HEK293 (cell line): ENCODE measurements at regions not wholly inside any gene's neighbourhood (a gene's known extent, or its start where the extent isn't known, plus 50 kb on each side); places are given as distances from the start of the nearest gene placed in this dataset.

Experiments used
- CTCF ChIA-PET: fragments of 350-600 bp; formaldehyde crosslinking; extraction: SDS; loops from one replicate; lab custom pipeline; 2021; ENCODE audit warnings: antibody characterized with exemption; lab: Yijun Ruan, JAX
- POLR2A ChIA-PET: fragments of 300-600 bp; formaldehyde crosslinking; extraction: SDS; loops from one replicate; lab custom pipeline; 2020; ENCODE audit warnings: antibody characterized with exemption, inconsistent platforms; lab: Yijun Ruan, JAX
- H3K27ac ChIP-seq: fragments of 200-500 bp; sonication (Bioruptor generic); 2 replicates; pipeline ENCODE4 v1.5.1; 2014; ENCODE audit warnings: low read depth, low read length, control low read depth, inconsistent platforms; ENCODE audit errors: extremely low read depth
- H3K36me3 ChIP-seq, 2 experiments: fragments of 200-500 bp in 1 of 2; sonication (Bioruptor generic) in 1 of 2; 1 replicate in 1 of 2; 2 replicates in 1 of 2; pipeline ENCODE4 v1.5.1; 2014 to 2017; ENCODE audit warnings: inconsistent platforms in 2 of 2, low read length in 2 of 2; ENCODE audit not compliant: control insufficient read depth in 2 of 2, insufficient read depth in 1 of 2
- H3K4me1 ChIP-seq: fragments of 200-500 bp; sonication (Bioruptor generic); 2 replicates; pipeline ENCODE4 v1.5.1; 2014; ENCODE audit warnings: mild to moderate bottlenecking, low read length, inconsistent platforms; ENCODE audit not compliant: control insufficient read depth, insufficient read depth
- H3K4me3 ChIP-seq: 2 replicates; pipeline ENCODE4 v1.5.1; 2011; ENCODE audit warnings: low read depth, mild to moderate bottlenecking, control low read depth, low read length, moderate library complexity
- H3K9me3 ChIP-seq: fragments of 200-500 bp; sonication (Bioruptor generic); 2 replicates; pipeline ENCODE4 v1.5.1; 2014; ENCODE audit warnings: low read depth, low read length, inconsistent platforms; ENCODE audit not compliant: control insufficient read depth, insufficient read depth
- AEBP2 ChIP-seq: fragments of 450-650 bp; formaldehyde crosslinking; IDR thresholded peaks from 2 replicates; pipeline ENCODE4 v1.5.1; 2016; ENCODE audit warnings: missing biosample characterization, missing genetic modification characterization, borderline replicate concordance
- INSM2 ChIP-seq: fragments of 450-650 bp; formaldehyde crosslinking; IDR thresholded peaks from 2 replicates; pipeline ENCODE4 v1.5.1; 2016; ENCODE audit warnings: missing biosample characterization, missing genetic modification characterization
- KLF10 ChIP-seq: fragments of 450-650 bp; IDR thresholded peaks from 2 replicates; pipeline ENCODE4 v1.5.1; 2018; ENCODE audit warnings: missing biosample characterization, mild to moderate bottlenecking, missing genetic modification characterization
- PATZ1 ChIP-seq: fragments of 450-650 bp; formaldehyde crosslinking; IDR thresholded peaks from 2 replicates; pipeline ENCODE4 v1.5.1; 2016; ENCODE audit warnings: missing biosample characterization, missing genetic modification characterization
- ZBTB21 ChIP-seq: fragments of 450-650 bp; formaldehyde crosslinking; IDR thresholded peaks from 2 replicates; pipeline ENCODE4 v1.5.1; 2017; ENCODE audit warnings: missing biosample characterization, missing genetic modification characterization
- ZBTB8A ChIP-seq: fragments of 450-650 bp; formaldehyde crosslinking; IDR thresholded peaks from 2 replicates; pipeline ENCODE4 v1.5.1; 2016; ENCODE audit warnings: missing biosample characterization, missing genetic modification characterization
- ZFP3 ChIP-seq: fragments of 450-650 bp; formaldehyde crosslinking; IDR thresholded peaks from 2 replicates; pipeline ENCODE4 v1.5.1; 2016; ENCODE audit warnings: low read depth, missing biosample characterization, missing genetic modification characterization
- ZFP41 ChIP-seq: fragments of 450-650 bp; formaldehyde crosslinking; IDR thresholded peaks from 2 replicates; pipeline ENCODE4 v1.5.1; 2016; ENCODE audit warnings: missing biosample characterization, missing genetic modification characterization, borderline replicate concordance
- ZFP69B ChIP-seq: fragments of 450-650 bp; formaldehyde crosslinking; IDR thresholded peaks from 2 replicates; pipeline ENCODE4 v1.5.1; 2016; ENCODE audit warnings: missing biosample characterization, missing genetic modification characterization
- ZIC2 ChIP-seq: fragments of 450-650 bp; formaldehyde crosslinking; IDR thresholded peaks from 2 replicates; pipeline ENCODE4 v1.5.1; 2016; ENCODE audit warnings: missing biosample characterization, missing genetic modification characterization
- ZNF140 ChIP-seq: fragments of 450-650 bp; formaldehyde crosslinking; IDR thresholded peaks from 2 replicates; pipeline ENCODE4 v1.5.1; 2016; ENCODE audit warnings: missing biosample characterization, missing genetic modification characterization
- ZNF18 ChIP-seq: fragments of 450-650 bp; formaldehyde crosslinking; IDR thresholded peaks from 2 replicates; pipeline ENCODE4 v1.5.1; 2016; ENCODE audit warnings: missing biosample characterization, missing genetic modification characterization
- ZNF2 ChIP-seq: fragments of 450-650 bp; formaldehyde crosslinking; IDR thresholded peaks from 2 replicates; pipeline ENCODE4 v1.5.1; 2016; ENCODE audit warnings: missing biosample characterization, missing genetic modification characterization
- ZNF223 ChIP-seq: fragments of 450-650 bp; formaldehyde crosslinking; IDR thresholded peaks from 2 replicates; pipeline ENCODE4 v1.5.1; 2016; ENCODE audit warnings: missing biosample characterization, missing genetic modification characterization
- ZNF274 ChIP-seq, 2 experiments: fragments of 200-500 bp in 1 of 2; fragments of 450-650 bp in 1 of 2; sonication (Bioruptor generic) in 1 of 2; formaldehyde crosslinking in 1 of 2; IDR thresholded peaks; 2 replicates each; pipeline versions ENCODE4 v1.5.1 to v1.6.1; 2014 to 2016; ENCODE audit warnings: borderline replicate concordance in 1 of 2, inconsistent platforms in 1 of 2, low read length in 1 of 2, missing biosample characterization in 1 of 2, missing genetic modification characterization in 1 of 2
- ZNF311 ChIP-seq: fragments of 450-650 bp; formaldehyde crosslinking; IDR thresholded peaks from 2 replicates; pipeline ENCODE4 v1.5.1; 2017; ENCODE audit warnings: missing biosample characterization, missing genetic modification characterization, borderline replicate concordance
- ZNF324 ChIP-seq: fragments of 450-650 bp; formaldehyde crosslinking; IDR thresholded peaks from 2 replicates; pipeline ENCODE4 v1.5.1; 2016; ENCODE audit warnings: missing biosample characterization, missing genetic modification characterization
- ZNF341 ChIP-seq: fragments of 450-650 bp; formaldehyde crosslinking; IDR thresholded peaks from 2 replicates; pipeline ENCODE4; 2016; ENCODE audit warnings: low read depth, missing biosample characterization, missing genetic modification characterization
- ZNF354C ChIP-seq: fragments of 450-650 bp; formaldehyde crosslinking; IDR thresholded peaks from 2 replicates; pipeline ENCODE4 v1.5.1; 2016; ENCODE audit warnings: missing biosample characterization, missing genetic modification characterization, low read depth, borderline replicate concordance
- ZNF426 ChIP-seq: fragments of 450-650 bp; formaldehyde crosslinking; IDR thresholded peaks from 2 replicates; pipeline ENCODE4 v1.5.1; 2017; ENCODE audit warnings: missing biosample characterization, missing genetic modification characterization, mild to moderate bottlenecking, inconsistent platforms, moderate library complexity
- ZNF530 ChIP-seq: fragments of 450-650 bp; formaldehyde crosslinking; IDR thresholded peaks from 2 replicates; pipeline ENCODE4 v1.5.1; 2016; ENCODE audit warnings: low read depth, missing biosample characterization, missing genetic modification characterization
- ZNF548 ChIP-seq: fragments of 450-650 bp; formaldehyde crosslinking; IDR thresholded peaks from 2 replicates; pipeline ENCODE4 v1.5.1; 2016; ENCODE audit warnings: missing biosample characterization, missing genetic modification characterization
- ZNF585B ChIP-seq: fragments of 450-650 bp; formaldehyde crosslinking; IDR thresholded peaks from 2 replicates; pipeline ENCODE4 v1.5.1; 2016; ENCODE audit warnings: missing biosample characterization, missing genetic modification characterization
- ZNF596 ChIP-seq: fragments of 450-650 bp; IDR thresholded peaks from 2 replicates; pipeline ENCODE4 v1.5.0; 2018; ENCODE audit warnings: missing biosample characterization, mild to moderate bottlenecking, missing genetic modification characterization, moderate library complexity
- ZNF639 ChIP-seq: fragments of 450-650 bp; formaldehyde crosslinking; IDR thresholded peaks from 2 replicates; pipeline ENCODE4 v1.5.1; 2016; ENCODE audit warnings: missing biosample characterization, missing genetic modification characterization
- ZNF664 ChIP-seq: fragments of 450-650 bp; formaldehyde crosslinking; IDR thresholded peaks from 2 replicates; pipeline ENCODE4 v1.5.1; 2016; ENCODE audit warnings: missing biosample characterization, missing genetic modification characterization
- ZNF670 ChIP-seq: fragments of 450-650 bp; formaldehyde crosslinking; IDR thresholded peaks from 2 replicates; pipeline ENCODE4 v1.5.1; 2016; ENCODE audit warnings: missing biosample characterization, missing genetic modification characterization, low read depth
- ZNF677 ChIP-seq: fragments of 450-650 bp; IDR thresholded peaks from 2 replicates; pipeline ENCODE4 v1.5.0; 2018; ENCODE audit warnings: missing biosample characterization, mild to moderate bottlenecking, missing genetic modification characterization, moderate library complexity
- ZNF837 ChIP-seq: fragments of 450-650 bp; formaldehyde crosslinking; IDR thresholded peaks from 2 replicates; pipeline ENCODE4 v1.5.1; 2016; ENCODE audit warnings: missing biosample characterization, missing genetic modification characterization
- ZNF843 ChIP-seq: fragments of 450-650 bp; formaldehyde crosslinking; IDR thresholded peaks from 2 replicates; pipeline ENCODE4 v1.5.1; 2016; ENCODE audit warnings: missing biosample characterization, missing genetic modification characterization

GRCh38 chr9:74066605-74067004 lies 430.5 kb upstream of the RORB start:
- Histone ChIP-seq H3K9me3 (no peaks in the 10 kb centered on the region), H3K4me3 (no peak overlapping the region), H3K36me3 (no peaks in the 10 kb centered on the region), H3K4me1 (no peaks in the 10 kb centered on the region), H3K27ac (no peak overlapping the region)
- ChIA-PET CTCF (no interaction called here), POLR2A (no interaction called here)
- TF ChIP-seq ZNF2 (no peak), KLF10 (no peak), ZNF311 (tag by site-specific recombination) (no peak), ZNF837 (no peak), ZFP69B (tag by site-specific recombination) (no peak), INSM2 (tag by site-specific recombination) (no peak), ZNF585B (tag by site-specific recombination) (no peak), PATZ1 (tag by site-specific recombination) (no peak), ZNF223 (tag by site-specific recombination) (no peak), ZNF324 (tag by site-specific recombination) (no peak), ZBTB21 (tag by site-specific recombination) (no peak), ZFP3 (tag by site-specific recombination) (no peak), ZNF843 (tag by site-specific recombination) (no peak), ZNF664 (no peak), AEBP2 (no peak)

GRCh38 chr9:74071502-74071901 lies 425.6 kb upstream of the RORB start:
- Histone ChIP-seq H3K36me3 (no peaks in the 10 kb centered on the region), H3K27ac (no peak overlapping the region), H3K4me3 (no peak overlapping the region), H3K9me3 (no peaks in the 10 kb centered on the region), H3K4me1 (no peaks in the 10 kb centered on the region)
- ChIA-PET CTCF (no interaction called here), POLR2A (no interaction called here)
- no peak for TF ChIP-seq ZNF274 (IDR thresholded peaks at IDR 0.05; ENCODE audit: low read length)
- TF ChIP-seq ZNF274 (tag by site-specific recombination; IDR thresholded peaks at IDR 0.05; ENCODE audit: borderline replicate concordance) = no peak
- TF ChIP-seq ZNF140 (tag by site-specific recombination) = no peak
- no peak for TF ChIP-seq ZNF354C (tag by site-specific recombination)
- no peak for TF ChIP-seq ZNF670 (tag by site-specific recombination)
- no peak for TF ChIP-seq ZBTB8A (tag by site-specific recombination)
- TF ChIP-seq ZNF426 = no peak
- no peak for TF ChIP-seq ZNF639 (tag by site-specific recombination)
- no peak for TF ChIP-seq ZIC2 (tag by site-specific recombination)
- no peak for TF ChIP-seq ZNF341 (tag by site-specific recombination)
- no peak for TF ChIP-seq ZBTB21 (tag by site-specific recombination)
- no peak for TF ChIP-seq ZFP69B (tag by site-specific recombination)
- no peak for TF ChIP-seq ZNF530 (tag by site-specific recombination)
- TF ChIP-seq ZNF843 (tag by site-specific recombination) = no peak
- TF ChIP-seq ZNF18 (tag by site-specific recombination) = no peak
- TF ChIP-seq ZFP41 (tag by site-specific recombination) = no peak
- no peak for TF ChIP-seq ZNF677 (tag by site-specific recombination)
- no peak for TF ChIP-seq ZNF548 (tag by site-specific recombination)
- TF ChIP-seq ZNF596 (tag by site-specific recombination) = no peak
